ENCODE measurements at regions not wholly inside any gene's neighbourhood (a gene's known extent, or its start where the extent isn't known, plus 50 kb on each side); places are given as distances from the start of the nearest gene placed in this dataset.

DNA sequence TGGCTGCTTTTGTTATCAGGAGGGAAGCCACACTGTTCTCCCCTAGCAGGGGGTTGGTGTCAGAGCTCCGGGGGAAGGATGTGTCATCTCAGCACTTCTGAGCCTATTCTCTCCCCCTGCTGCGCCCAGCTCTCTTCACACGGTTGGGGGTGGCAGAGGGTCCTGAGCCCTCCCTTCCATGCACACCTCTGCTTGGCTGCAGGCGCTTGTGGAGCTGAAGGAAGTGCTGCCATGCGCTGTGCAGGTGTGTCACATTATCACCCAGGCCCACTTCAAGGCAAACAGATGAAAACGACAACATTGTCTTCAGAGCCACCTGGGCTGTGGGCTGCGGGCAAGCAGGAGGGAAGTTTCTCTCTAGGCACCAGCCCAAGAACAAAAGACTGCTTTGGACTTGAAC, 263.4 kb downstream of the BMP7 start:
- Mint-ChIP-seq H3K36me3 (ENCODE audit: insufficient read depth in 1 of 3, low read depth in 3 of 3) (peaks cover 0 to 5% (median 4%) of the 10 kb centered on the region in 3 experiments; a peak in 4 of 7 replicates), H3K27ac (no peak overlapping the region), H3K4me1 (peaks cover 17 to 27% of the 10 kb centered on the region in 2 experiments), H3K4me3 (no peak overlapping the region), H3K27me3 (ENCODE audit: low read depth) (peaks cover 90% of the 10 kb centered on the region), H3K9me3 (peaks cover 9 to 10% of the 10 kb centered on the region in 2 experiments; a peak in 4 of 5 replicates)
- no peak overlapping the region for H2AFZ ChIP-seq (ENCODE audit: low read length)
- H2BK5ac ChIP-seq (ENCODE audit: insufficient read length, low read length): no peak overlapping the region
- no peak overlapping the region for H2AK5ac ChIP-seq (ENCODE audit: insufficient read length, low read length)
- H2BK120ac ChIP-seq (ENCODE audit: low read depth, low read length, poor library complexity, severe bottlenecking): no peak overlapping the region
- H3K4me2 ChIP-seq (ENCODE audit: insufficient read depth, insufficient read length, low read length): no peak overlapping the region
- no peak overlapping the region for H3K23ac ChIP-seq (ENCODE audit: insufficient read length, low read depth, low read length)
- no peaks in the 10 kb centered on the region for H3K23me2 ChIP-seq (ENCODE audit: insufficient read length, low read depth, low read length, poor library complexity, severe bottlenecking)
- H3K4ac ChIP-seq (ENCODE audit: low read depth, low read length): no peak overlapping the region
- TF ChIP-seq, protein P1, sequence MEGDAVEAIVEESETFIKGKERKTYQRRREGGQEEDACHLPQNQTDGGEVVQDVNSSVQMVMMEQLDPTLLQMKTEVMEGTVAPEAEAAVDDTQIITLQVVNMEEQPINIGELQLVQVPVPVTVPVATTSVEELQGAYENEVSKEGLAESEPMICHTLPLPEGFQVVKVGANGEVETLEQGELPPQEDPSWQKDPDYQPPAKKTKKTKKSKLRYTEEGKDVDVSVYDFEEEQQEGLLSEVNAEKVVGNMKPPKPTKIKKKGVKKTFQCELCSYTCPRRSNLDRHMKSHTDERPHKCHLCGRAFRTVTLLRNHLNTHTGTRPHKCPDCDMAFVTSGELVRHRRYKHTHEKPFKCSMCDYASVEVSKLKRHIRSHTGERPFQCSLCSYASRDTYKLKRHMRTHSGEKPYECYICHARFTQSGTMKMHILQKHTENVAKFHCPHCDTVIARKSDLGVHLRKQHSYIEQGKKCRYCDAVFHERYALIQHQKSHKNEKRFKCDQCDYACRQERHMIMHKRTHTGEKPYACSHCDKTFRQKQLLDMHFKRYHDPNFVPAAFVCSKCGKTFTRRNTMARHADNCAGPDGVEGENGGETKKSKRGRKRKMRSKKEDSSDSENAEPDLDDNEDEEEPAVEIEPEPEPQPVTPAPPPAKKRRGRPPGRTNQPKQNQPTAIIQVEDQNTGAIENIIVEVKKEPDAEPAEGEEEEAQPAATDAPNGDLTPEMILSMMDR (conservative IDR thresholded peaks at IDR 0.05): no peak
- H3K27ac ChIP-seq (ENCODE audit: insufficient read length, low read depth, low read length): no peak overlapping the region
- no peak overlapping the region for H3K18ac ChIP-seq (ENCODE audit: insufficient read length, low read depth, low read length)
- peaks cover 6% of the 10 kb centered on the region for H3K9me3 ChIP-seq (ENCODE audit: control insufficient read depth, low read depth, low read length)
- H2BK20ac ChIP-seq (ENCODE audit: low read depth, low read length, poor library complexity, severe bottlenecking): no peak overlapping the region
- H3K79me1 ChIP-seq (ENCODE audit: insufficient read depth, low read depth, low read length, poor library complexity, severe bottlenecking): no peaks in the 10 kb centered on the region
- H3T11ph ChIP-seq (ENCODE audit: low read length): no peak overlapping the region
- no peak overlapping the region; the same call in 1 of the 2 replicates for H3K14ac ChIP-seq (ENCODE audit: insufficient read depth, low read length)
- WGBS (ENCODE audit: extremely low coverage, insufficient read length, low lambda C conversion rate): no CpG with 5 or more reads among the region's 7 CpGs
- no peak overlapping the region for H2BK12ac ChIP-seq (ENCODE audit: insufficient read length, low read depth, low read length)
- no peak overlapping the region for H2BK15ac ChIP-seq (ENCODE audit: low read depth, low read length)
- no peak overlapping the region for H3K9ac ChIP-seq (ENCODE audit: extremely low read depth, insufficient read length, low read length)
- no peak overlapping the region for H4K5ac ChIP-seq (ENCODE audit: insufficient read length, low read depth, low read length)
- no peaks in the 10 kb centered on the region for H3K4me1 ChIP-seq (ENCODE audit: insufficient read depth, low read length)
- no peaks in the 10 kb centered on the region for H3K27me3 ChIP-seq (ENCODE audit: insufficient read depth, low read length)
- no peak for DNase-seq
- no peak overlapping the region for H3K56ac ChIP-seq (ENCODE audit: insufficient read length, low read depth, low read length)
- H4K91ac ChIP-seq (ENCODE audit: insufficient read length, low read depth, low read length): no peak overlapping the region
- H4K8ac ChIP-seq (replicated peaks; ENCODE audit: insufficient read length, low read depth, low read length): no peak overlapping the region
- H3K79me2 ChIP-seq (ENCODE audit: insufficient read depth, low read length): no peaks in the 10 kb centered on the region
- H4K20me1 ChIP-seq (ENCODE audit: control insufficient read depth, insufficient read depth, insufficient read length): no peaks in the 10 kb centered on the region
